ENCODE measurements at regions not wholly inside any gene's neighbourhood (a gene's known extent, or its start where the extent isn't known, plus 50 kb on each side); places are given as distances from the start of the nearest gene placed in this dataset.

DNA sequence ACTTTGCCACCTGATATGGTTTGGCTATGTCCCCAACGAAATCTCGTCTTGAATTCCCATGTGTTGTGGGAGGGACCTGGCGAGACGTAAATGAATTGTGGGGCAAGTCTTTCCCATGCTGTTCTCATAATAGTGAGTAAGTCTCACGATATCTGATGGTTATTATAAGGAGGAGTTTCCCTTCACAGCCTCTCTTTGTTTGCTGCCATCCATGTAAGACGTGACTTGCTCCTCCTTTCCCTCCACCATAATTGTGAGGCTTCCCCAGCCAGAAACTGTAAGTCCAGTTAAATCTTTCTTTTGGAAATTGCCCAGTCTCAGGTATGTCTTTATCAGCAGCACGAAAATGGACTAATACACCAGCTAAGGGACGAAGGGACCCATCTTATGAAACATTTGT is 1303.3 kb downstream of the SUCLG1 start:
- WGBS, 2 donors: 88 to 91% methylated on average over 8 of the region's 8 CpGs
- TF ChIP-seq, protein P1, sequence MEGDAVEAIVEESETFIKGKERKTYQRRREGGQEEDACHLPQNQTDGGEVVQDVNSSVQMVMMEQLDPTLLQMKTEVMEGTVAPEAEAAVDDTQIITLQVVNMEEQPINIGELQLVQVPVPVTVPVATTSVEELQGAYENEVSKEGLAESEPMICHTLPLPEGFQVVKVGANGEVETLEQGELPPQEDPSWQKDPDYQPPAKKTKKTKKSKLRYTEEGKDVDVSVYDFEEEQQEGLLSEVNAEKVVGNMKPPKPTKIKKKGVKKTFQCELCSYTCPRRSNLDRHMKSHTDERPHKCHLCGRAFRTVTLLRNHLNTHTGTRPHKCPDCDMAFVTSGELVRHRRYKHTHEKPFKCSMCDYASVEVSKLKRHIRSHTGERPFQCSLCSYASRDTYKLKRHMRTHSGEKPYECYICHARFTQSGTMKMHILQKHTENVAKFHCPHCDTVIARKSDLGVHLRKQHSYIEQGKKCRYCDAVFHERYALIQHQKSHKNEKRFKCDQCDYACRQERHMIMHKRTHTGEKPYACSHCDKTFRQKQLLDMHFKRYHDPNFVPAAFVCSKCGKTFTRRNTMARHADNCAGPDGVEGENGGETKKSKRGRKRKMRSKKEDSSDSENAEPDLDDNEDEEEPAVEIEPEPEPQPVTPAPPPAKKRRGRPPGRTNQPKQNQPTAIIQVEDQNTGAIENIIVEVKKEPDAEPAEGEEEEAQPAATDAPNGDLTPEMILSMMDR (IDR thresholded peaks at IDR 0.05): no peak
- no peak for TF ChIP-seq POLR2A (IDR thresholded peaks at IDR 0.05)

DNA sequence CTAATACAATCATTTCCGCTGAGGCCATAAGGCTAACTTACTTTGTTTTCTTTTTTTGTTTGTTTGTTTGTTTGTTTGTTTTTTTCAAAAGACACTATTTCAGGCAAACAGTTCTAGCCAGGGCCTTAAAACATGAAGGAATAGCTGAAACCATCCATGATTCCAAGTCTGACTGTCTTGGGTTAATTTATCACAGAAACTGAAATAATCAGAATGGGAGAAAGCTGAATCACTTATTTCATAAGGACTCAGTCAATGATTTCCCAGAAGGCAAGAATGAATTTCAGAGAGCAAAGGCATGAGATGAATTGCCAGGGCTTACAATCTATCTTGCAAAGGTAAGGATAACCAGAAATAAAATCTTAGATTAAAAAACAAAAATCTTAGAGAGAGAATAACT is 1315.1 kb downstream of the SUCLG1 start:
- Histone ChIP-seq H3K27ac (no peak overlapping the region), H3K4me3 (no peak overlapping the region), H3K4me1 (no peaks in the 10 kb centered on the region), H3K27me3 (no peaks in the 10 kb centered on the region), H3K9me3 (no peaks in the 10 kb centered on the region), H3K36me3 (ENCODE audit: low read depth, missing control alignments) (no peaks in the 10 kb centered on the region)
- intact Hi-C loops (cut with DNase I; ENCODE audit: low total_unique reads): no loop called here
- WGBS, 2 donors: 89 to 100% methylated on average over 1 of the region's 1 CpG
- TF ChIP-seq, protein P1 (IDR thresholded peaks at IDR 0.05): no peak
- TF ChIP-seq POLR2A (IDR thresholded peaks at IDR 0.05): no peak
- DNase-seq: no peak

More for the DNA sequence above, 1303.3 kb downstream of the SUCLG1 start:
- DNase-seq: no peak
- Histone ChIP-seq H3K36me3 (ENCODE audit: low read depth, missing control alignments) (no peaks in the 10 kb centered on the region), H3K4me3 (no peak overlapping the region), H3K27me3 (no peaks in the 10 kb centered on the region), H3K4me1 (no peaks in the 10 kb centered on the region), H3K9me3 (no peaks in the 10 kb centered on the region), H3K27ac (no peak overlapping the region)
- intact Hi-C loops (cut with DNase I; ENCODE audit: low total_unique reads): no loop called here

DNA sequence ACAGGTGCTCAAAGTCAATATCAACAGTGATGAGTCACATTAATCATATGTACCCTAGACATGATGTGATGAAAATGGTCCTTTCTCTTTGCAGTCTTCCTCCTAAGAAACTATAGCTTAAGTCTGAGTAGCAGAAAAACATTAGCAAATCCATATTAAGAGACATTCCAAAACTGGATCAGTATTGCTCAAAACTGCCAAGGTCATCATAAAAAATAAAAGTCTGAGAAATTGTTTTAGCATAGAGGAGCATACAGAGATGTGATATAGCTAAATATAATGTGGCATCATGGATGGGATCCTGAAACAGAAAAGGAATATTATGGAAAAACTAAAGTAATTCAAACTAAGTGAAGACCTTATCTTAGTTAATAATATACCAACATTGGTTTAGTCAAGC is 1316.1 kb downstream of the SUCLG1 start:
- no peak for DNase-seq
- Histone ChIP-seq H3K36me3 (ENCODE audit: low read depth, missing control alignments) (no peaks in the 10 kb centered on the region), H3K27me3 (no peaks in the 10 kb centered on the region), H3K4me3 (no peak overlapping the region), H3K9me3 (no peaks in the 10 kb centered on the region), H3K27ac (no peak overlapping the region), H3K4me1 (no peaks in the 10 kb centered on the region)
- intact Hi-C loops (cut with DNase I; ENCODE audit: low total_unique reads): no loop called here
- no peak for TF ChIP-seq POLR2A (IDR thresholded peaks at IDR 0.05)
- TF ChIP-seq, protein P1 (IDR thresholded peaks at IDR 0.05): no peak

DNA sequence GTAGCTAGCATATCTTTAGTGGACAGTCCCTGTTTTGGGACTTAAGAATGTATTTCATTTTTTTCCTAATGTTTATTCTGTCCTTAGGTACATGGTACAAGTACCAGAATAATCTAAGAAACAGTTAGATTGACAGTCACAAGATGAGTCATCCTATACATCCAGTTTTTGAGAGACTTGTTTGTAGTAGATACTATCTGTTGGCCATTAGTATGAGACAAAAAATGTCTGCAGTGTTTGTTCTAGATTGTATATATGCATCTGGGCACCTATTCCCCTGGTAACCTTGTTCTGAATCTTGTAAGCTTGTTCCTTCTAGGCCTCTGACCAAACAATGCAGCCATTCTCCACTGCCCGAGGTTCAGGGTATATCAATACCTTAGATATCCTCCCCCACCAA is 1343.5 kb downstream of the SUCLG1 start:
- 72 to 75% methylated on average over 1 of the region's 1 CpG for WGBS, 2 donors
- intact Hi-C loops (cut with DNase I; ENCODE audit: low total_unique reads): no loop called here
- TF ChIP-seq, protein P1 (IDR thresholded peaks at IDR 0.05): no peak
- no peak for TF ChIP-seq POLR2A (IDR thresholded peaks at IDR 0.05)

DNA sequence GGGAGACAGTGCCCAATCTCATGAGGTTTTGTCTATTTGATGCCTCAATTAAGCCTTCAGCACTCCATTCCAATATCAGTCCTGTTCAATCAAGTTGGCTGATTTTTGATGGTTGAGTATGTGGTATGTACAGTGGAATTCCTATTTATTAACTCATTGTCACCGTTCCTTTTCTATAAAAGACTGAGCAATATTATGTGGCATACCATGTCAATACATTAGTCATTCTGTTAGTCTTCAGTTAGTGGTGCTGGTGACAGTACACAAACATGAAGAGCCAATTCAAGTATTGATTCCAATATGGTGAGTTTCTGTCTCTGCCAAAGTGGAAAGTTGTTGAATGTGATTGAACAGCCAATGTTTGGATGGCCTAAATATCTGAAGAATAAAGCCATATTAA is 1343.9 kb downstream of the SUCLG1 start:
- H3K36me3 ChIP-seq (ENCODE audit: low read depth, missing control alignments): no peaks in the 10 kb centered on the region
- H3K9me3 ChIP-seq: no peaks in the 10 kb centered on the region
- intact Hi-C loops (cut with DNase I; ENCODE audit: low total_unique reads): no loop called here
- no peaks in the 10 kb centered on the region for H3K4me1 ChIP-seq
- TF ChIP-seq POLR2A (IDR thresholded peaks at IDR 0.05): no peak
- TF ChIP-seq, protein P1 (IDR thresholded peaks at IDR 0.05): no peak
- no peak overlapping the region for H3K4me3 ChIP-seq
- 91 to 95% methylated on average over 1 of the region's 1 CpG for WGBS, 2 donors
- no peak overlapping the region for H3K27ac ChIP-seq
- H3K27me3 ChIP-seq: no peaks in the 10 kb centered on the region
- DNase-seq: no peak

More for the DNA sequence above, 1343.5 kb downstream of the SUCLG1 start:
- Histone ChIP-seq H3K9me3 (no peaks in the 10 kb centered on the region), H3K27me3 (no peaks in the 10 kb centered on the region), H3K36me3 (ENCODE audit: low read depth, missing control alignments) (no peaks in the 10 kb centered on the region), H3K4me3 (no peak overlapping the region), H3K27ac (no peak overlapping the region), H3K4me1 (no peaks in the 10 kb centered on the region)
- no peak for DNase-seq

All from testis (tissue), 2 donors.